H9 (cell line): ENCODE measurements at regions not wholly inside any gene's neighbourhood (a gene's known extent, or its start where the extent isn't known, plus 50 kb on each side); places are given as distances from the start of the nearest gene placed in this dataset.

Experiments used
- DNase-seq: peaks from one replicate; pipeline ENCODE4 v3.0.0-alpha.2; 2017
- H2AFZ ChIP-seq: one replicate; pipeline ENCODE4 v1.6.1; 2013; ENCODE audit warnings: mild to moderate bottlenecking, low read length, control low read depth, moderate library complexity
- H2AK5ac ChIP-seq: 2 replicates; pipeline ENCODE4 v1.6.1; 2013; ENCODE audit warnings: low read length, control low read depth, mixed read lengths; ENCODE audit not compliant: insufficient read length
- H2BK120ac ChIP-seq: one replicate; pipeline ENCODE4 v1.6.1; 2013; ENCODE audit warnings: low read depth, mild to moderate bottlenecking, low read length, control low read depth, inconsistent platforms; ENCODE audit not compliant: poor library complexity, severe bottlenecking
- H2BK12ac ChIP-seq: 2 replicates; pipeline ENCODE4 v1.6.1; 2013; ENCODE audit warnings: low read length, control low read depth, mixed read lengths, low read depth; ENCODE audit not compliant: insufficient read length
- H2BK15ac ChIP-seq: 2 replicates; pipeline ENCODE4 v1.6.1; 2013; ENCODE audit warnings: low read depth, low read length, control low read depth
- H2BK20ac ChIP-seq: one replicate; pipeline ENCODE4 v1.6.1; 2013; ENCODE audit warnings: low read depth, mild to moderate bottlenecking, low read length, control low read depth, inconsistent platforms; ENCODE audit not compliant: poor library complexity, severe bottlenecking
- H2BK5ac ChIP-seq: 2 replicates; pipeline ENCODE4 v1.6.1; 2013; ENCODE audit warnings: low read length, control low read depth, mixed read lengths; ENCODE audit not compliant: insufficient read length
- H3K14ac ChIP-seq: 2 replicates; pipeline ENCODE4 v1.6.1; 2013; ENCODE audit warnings: low read length, control low read depth; ENCODE audit not compliant: insufficient read depth
- H3K18ac ChIP-seq: 2 replicates; pipeline ENCODE4 v1.6.1; 2013; ENCODE audit warnings: low read depth, mild to moderate bottlenecking, mixed read lengths, low read length, control low read depth; ENCODE audit not compliant: insufficient read length
- H3K23ac ChIP-seq: 2 replicates; pipeline ENCODE4 v1.6.1; 2013; ENCODE audit warnings: low read length, control low read depth, mixed read lengths, low read depth; ENCODE audit not compliant: insufficient read length
- H3K23me2 ChIP-seq: 2 replicates; pipeline ENCODE4 v1.6.1; 2013; ENCODE audit warnings: low read depth, mild to moderate bottlenecking, mixed read lengths, low read length, control low read depth; ENCODE audit not compliant: insufficient read length, poor library complexity, severe bottlenecking
- H3K27ac ChIP-seq: 2 replicates; pipeline ENCODE4 v1.5.1; 2013; ENCODE audit warnings: low read length, control low read depth, mixed read lengths, low read depth; ENCODE audit not compliant: insufficient read length
- H3K27me3 ChIP-seq: 2 replicates; pipeline ENCODE4 v1.6.1; 2013; ENCODE audit warnings: low read length, control low read depth, inconsistent platforms; ENCODE audit not compliant: insufficient read depth
- H3K4ac ChIP-seq: 2 replicates; pipeline ENCODE4 v1.6.1; 2013; ENCODE audit warnings: low read depth, mild to moderate bottlenecking, control low read depth, inconsistent platforms, low read length, moderate library complexity
- H3K4me1 ChIP-seq: 2 replicates; pipeline ENCODE4 v1.6.1; 2013; ENCODE audit warnings: low read length, control low read depth, inconsistent platforms; ENCODE audit not compliant: insufficient read depth
- H3K4me2 ChIP-seq: 2 replicates; pipeline ENCODE4 v1.6.1; 2013; ENCODE audit warnings: low read length, control low read depth, mixed read lengths; ENCODE audit not compliant: insufficient read length, insufficient read depth
- H3K56ac ChIP-seq: 2 replicates; pipeline ENCODE4 v1.6.1; 2013; ENCODE audit warnings: low read depth, mild to moderate bottlenecking, mixed read lengths, low read length, control low read depth; ENCODE audit not compliant: insufficient read length
- H3K79me1 ChIP-seq: 2 replicates; pipeline ENCODE4 v1.6.1; 2013; ENCODE audit warnings: low read depth, mild to moderate bottlenecking, moderate library complexity, low read length, control low read depth, inconsistent platforms; ENCODE audit not compliant: insufficient read depth, poor library complexity, severe bottlenecking
- H3K79me2 ChIP-seq: 2 replicates; pipeline ENCODE4 v1.6.1; 2013; ENCODE audit warnings: low read length, control low read depth, inconsistent platforms; ENCODE audit not compliant: insufficient read depth
- H3K9ac ChIP-seq: 2 replicates; pipeline ENCODE4 v1.6.1; 2013; ENCODE audit warnings: low read length, control low read depth, mixed read lengths; ENCODE audit not compliant: insufficient read length; ENCODE audit errors: extremely low read depth
- H3K9me3 ChIP-seq: one replicate; pipeline ENCODE4 v1.6.1; 2013; ENCODE audit warnings: low read depth, low read length, inconsistent platforms; ENCODE audit not compliant: control insufficient read depth
- H3T11ph ChIP-seq: one replicate; pipeline ENCODE4 v1.6.1; 2013; ENCODE audit warnings: mild to moderate bottlenecking, low read length, control low read depth, inconsistent platforms
- H4K20me1 ChIP-seq: one replicate; pipeline ENCODE4 v1.6.1; 2013; ENCODE audit not compliant: control insufficient read depth, insufficient read length, insufficient read depth
- H4K5ac ChIP-seq: 2 replicates; pipeline ENCODE4 v1.6.1; 2013; ENCODE audit warnings: low read depth, mild to moderate bottlenecking, mixed read lengths, low read length, control low read depth; ENCODE audit not compliant: insufficient read length
- H4K8ac ChIP-seq: replicated peaks from 2 replicates; pipeline ENCODE4 v1.6.1; 2013; ENCODE audit warnings: low read length, control low read depth, mixed read lengths, low read depth; ENCODE audit not compliant: insufficient read length
- H4K91ac ChIP-seq: 2 replicates; pipeline ENCODE4 v1.6.1; 2013; ENCODE audit warnings: low read depth, mild to moderate bottlenecking, moderate library complexity, mixed read lengths, low read length, control low read depth; ENCODE audit not compliant: insufficient read length
- H3K27ac Mint-ChIP-seq, 3 experiments: 2 replicates in 2 of 3; 3 replicates in 1 of 3; pipeline ENCODE4 v1.8.0; 2020 to 2021; ENCODE audit warnings: mixed read lengths in 3 of 3, mild to moderate bottlenecking in 1 of 3, moderate library complexity in 1 of 3
- H3K27me3 Mint-ChIP-seq: 2 replicates; pipeline ENCODE4 v1.8.0; 2021; ENCODE audit warnings: low read depth, mild to moderate bottlenecking, moderate library complexity, mixed read lengths
- H3K36me3 Mint-ChIP-seq, 3 experiments: 2 replicates in 2 of 3; 3 replicates in 1 of 3; pipeline ENCODE4 v1.8.0; 2020 to 2021; ENCODE audit warnings: low read depth in 3 of 3, mixed read lengths in 3 of 3; ENCODE audit not compliant: insufficient read depth in 1 of 3
- H3K4me1 Mint-ChIP-seq, 2 experiments: 2 replicates each; pipeline ENCODE4 v1.8.0; 2020; ENCODE audit warnings: mixed read lengths in 2 of 2
- H3K4me3 Mint-ChIP-seq, 2 experiments: 2 replicates in 1 of 2; 3 replicates in 1 of 2; pipeline ENCODE4 v1.8.0; 2020 to 2021; ENCODE audit warnings: mild to moderate bottlenecking in 2 of 2, mixed read lengths in 2 of 2, moderate library complexity in 1 of 2
- H3K9me3 Mint-ChIP-seq, 2 experiments: 2 replicates in 1 of 2; 3 replicates in 1 of 2; pipeline ENCODE4 v1.8.0; 2020; ENCODE audit warnings: mild to moderate bottlenecking in 2 of 2, mixed read lengths in 2 of 2, moderate library complexity in 1 of 2
- WGBS: extraction: QIAGEN DNeasy Blood & Tissue Kit; methylation state at CpG from one replicate; pipeline ENCODE4 v1.1.7; 2013; ENCODE audit warnings: missing lambda C conversion rate, low lambda C conversion rate, mixed read lengths; ENCODE audit not compliant: insufficient read length; ENCODE audit errors: extremely low coverage; 5-methylcytosine and 5-hydroxymethylcytosine counted together
- TF ChIP-seq, protein P1 (sequence below): fragments of 200-600 bp; sonication (generic); conservative IDR thresholded peaks from 3 replicates; pipeline ENCODE4 v1.8.0; 2021; ENCODE audit warnings: antibody characterized with exemption, mild to moderate bottlenecking

DNA sequence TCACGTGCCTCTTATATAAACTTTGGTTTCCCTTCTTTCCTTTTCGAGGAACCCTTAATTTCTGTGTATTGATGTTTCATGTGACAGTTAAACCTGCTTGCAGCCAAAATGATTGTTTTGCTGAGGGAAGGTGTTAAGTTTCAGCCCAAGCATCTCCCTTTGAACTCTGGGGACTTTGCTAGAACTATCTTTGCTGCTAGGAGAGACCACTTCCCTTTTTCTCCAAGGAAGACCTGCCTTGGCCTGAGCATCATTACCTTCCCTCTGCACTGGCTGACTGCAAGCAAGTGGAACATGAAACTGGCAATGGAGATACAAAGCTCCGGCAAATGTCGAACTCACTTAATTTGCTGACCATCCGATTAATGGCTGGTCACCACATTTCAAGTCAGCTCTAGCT is 192.8 kb downstream of the GRIN2B start:
- Histone ChIP-seq H3K79me2 (no peaks in the 10 kb centered on the region), H3K9me3 (no peaks in the 10 kb centered on the region), H3K79me1 (no peaks in the 10 kb centered on the region), H3K23me2 (no peaks in the 10 kb centered on the region), H4K8ac (no peak overlapping the region), H2BK120ac (no peak overlapping the region), H2BK12ac (no peak overlapping the region), H2BK5ac (no peak overlapping the region), H2BK15ac (no peak overlapping the region), H4K91ac (no peak overlapping the region), H3K56ac (no peak overlapping the region), H3K4me1 (no peaks in the 10 kb centered on the region), H3K14ac (no peak overlapping the region), H2AK5ac (no peak overlapping the region), H2AFZ (no peak overlapping the region), H3T11ph (no peak overlapping the region), H3K23ac (no peak overlapping the region), H4K5ac (no peak overlapping the region), H4K20me1 (no peaks in the 10 kb centered on the region), H3K27me3 (no peaks in the 10 kb centered on the region), H3K4me2 (no peak overlapping the region), H3K4ac (no peak overlapping the region), H3K9ac (no peak overlapping the region), H3K27ac (no peak overlapping the region), H3K18ac (no peak overlapping the region), H2BK20ac (no peak overlapping the region)
- no CpG with 5 or more reads among the region's 5 CpGs for WGBS
- peaks cover 7 to 16% of the 10 kb centered on the region in 2 experiments for H3K4me1 Mint-ChIP-seq
- H3K27ac Mint-ChIP-seq, result no peak overlapping the region
- DNase-seq, result no peak
- H3K36me3 Mint-ChIP-seq, result no peaks in the 10 kb centered on the region; a peak in 1 of 7 replicates
- TF ChIP-seq, protein P1, sequence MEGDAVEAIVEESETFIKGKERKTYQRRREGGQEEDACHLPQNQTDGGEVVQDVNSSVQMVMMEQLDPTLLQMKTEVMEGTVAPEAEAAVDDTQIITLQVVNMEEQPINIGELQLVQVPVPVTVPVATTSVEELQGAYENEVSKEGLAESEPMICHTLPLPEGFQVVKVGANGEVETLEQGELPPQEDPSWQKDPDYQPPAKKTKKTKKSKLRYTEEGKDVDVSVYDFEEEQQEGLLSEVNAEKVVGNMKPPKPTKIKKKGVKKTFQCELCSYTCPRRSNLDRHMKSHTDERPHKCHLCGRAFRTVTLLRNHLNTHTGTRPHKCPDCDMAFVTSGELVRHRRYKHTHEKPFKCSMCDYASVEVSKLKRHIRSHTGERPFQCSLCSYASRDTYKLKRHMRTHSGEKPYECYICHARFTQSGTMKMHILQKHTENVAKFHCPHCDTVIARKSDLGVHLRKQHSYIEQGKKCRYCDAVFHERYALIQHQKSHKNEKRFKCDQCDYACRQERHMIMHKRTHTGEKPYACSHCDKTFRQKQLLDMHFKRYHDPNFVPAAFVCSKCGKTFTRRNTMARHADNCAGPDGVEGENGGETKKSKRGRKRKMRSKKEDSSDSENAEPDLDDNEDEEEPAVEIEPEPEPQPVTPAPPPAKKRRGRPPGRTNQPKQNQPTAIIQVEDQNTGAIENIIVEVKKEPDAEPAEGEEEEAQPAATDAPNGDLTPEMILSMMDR, result no peak
- peaks cover 7% of the 10 kb centered on the region for H3K27me3 Mint-ChIP-seq
- no peaks in the 10 kb centered on the region for H3K9me3 Mint-ChIP-seq
- no peak overlapping the region for H3K4me3 Mint-ChIP-seq
